ENCODE measurements at regions not wholly inside any gene's neighbourhood (a gene's known extent, or its start where the extent isn't known, plus 50 kb on each side); places are given as distances from the start of the nearest gene placed in this dataset.

DNA sequence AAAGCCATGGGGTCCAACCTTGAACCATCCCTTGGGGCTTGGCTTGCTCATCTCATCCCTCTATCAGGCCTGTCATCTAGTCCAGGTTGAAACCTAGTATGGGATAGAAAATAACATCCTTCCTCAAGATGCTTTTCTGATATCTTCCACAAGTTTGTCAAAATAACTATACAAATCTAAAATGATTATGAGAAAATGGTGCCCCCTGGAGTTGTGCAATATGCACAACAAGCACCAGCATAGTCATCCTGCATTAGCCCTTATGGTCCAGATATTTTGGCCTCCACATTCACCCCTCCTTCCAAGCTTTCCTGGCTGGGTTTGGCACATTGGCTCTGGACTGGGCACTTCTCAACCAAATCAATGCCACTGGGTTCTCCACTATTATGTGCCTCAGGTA, 101.2 kb downstream of the TBX19 start:
- Histone ChIP-seq H3K9me3 (peaks cover 0 to 7% (median 0%) of the 10 kb centered on the region in 3 donors), H3K36me3 (no peaks in the 10 kb centered on the region), H3K4me3 (no peak overlapping the region), H3K27me3 (no peaks in the 10 kb centered on the region), H3K4me1 (no peaks in the 10 kb centered on the region), H3K27ac (no peak overlapping the region)
- TF ChIP-seq, protein P1, sequence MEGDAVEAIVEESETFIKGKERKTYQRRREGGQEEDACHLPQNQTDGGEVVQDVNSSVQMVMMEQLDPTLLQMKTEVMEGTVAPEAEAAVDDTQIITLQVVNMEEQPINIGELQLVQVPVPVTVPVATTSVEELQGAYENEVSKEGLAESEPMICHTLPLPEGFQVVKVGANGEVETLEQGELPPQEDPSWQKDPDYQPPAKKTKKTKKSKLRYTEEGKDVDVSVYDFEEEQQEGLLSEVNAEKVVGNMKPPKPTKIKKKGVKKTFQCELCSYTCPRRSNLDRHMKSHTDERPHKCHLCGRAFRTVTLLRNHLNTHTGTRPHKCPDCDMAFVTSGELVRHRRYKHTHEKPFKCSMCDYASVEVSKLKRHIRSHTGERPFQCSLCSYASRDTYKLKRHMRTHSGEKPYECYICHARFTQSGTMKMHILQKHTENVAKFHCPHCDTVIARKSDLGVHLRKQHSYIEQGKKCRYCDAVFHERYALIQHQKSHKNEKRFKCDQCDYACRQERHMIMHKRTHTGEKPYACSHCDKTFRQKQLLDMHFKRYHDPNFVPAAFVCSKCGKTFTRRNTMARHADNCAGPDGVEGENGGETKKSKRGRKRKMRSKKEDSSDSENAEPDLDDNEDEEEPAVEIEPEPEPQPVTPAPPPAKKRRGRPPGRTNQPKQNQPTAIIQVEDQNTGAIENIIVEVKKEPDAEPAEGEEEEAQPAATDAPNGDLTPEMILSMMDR (IDR thresholded peaks at IDR 0.05) = no peak
- TF ChIP-seq EP300 (IDR thresholded peaks at IDR 0.05) (no peak), POLR2A (IDR thresholded peaks at IDR 0.05) (no peak), POLR2AphosphoS5 (IDR thresholded peaks at IDR 0.05) (no peak)
- ATAC-seq = no peak

DNA sequence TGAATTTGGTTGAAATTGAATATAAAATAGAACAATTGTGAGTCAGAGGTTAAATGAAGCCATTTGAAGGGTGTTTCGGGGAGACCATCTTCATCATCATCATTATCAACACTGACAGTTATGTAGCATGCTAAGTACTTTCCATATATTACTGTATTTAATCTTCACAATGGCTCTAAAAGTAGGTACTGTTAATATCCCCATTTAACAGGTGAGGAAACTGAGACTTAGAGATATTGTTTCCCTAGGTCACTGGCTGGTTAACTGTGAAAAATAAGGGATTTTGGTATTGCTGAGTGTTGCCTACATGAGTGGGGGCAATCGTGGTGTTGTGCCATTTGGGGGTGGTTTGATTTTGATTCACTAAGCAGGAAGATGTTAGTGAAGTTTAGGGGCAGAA, 100.3 kb downstream of the TBX19 start:
- Histone ChIP-seq H3K4me1 (no peaks in the 10 kb centered on the region), H3K9me3 (peaks cover 0 to 7% (median 0%) of the 10 kb centered on the region in 3 donors), H3K4me3 (no peak overlapping the region), H3K36me3 (no peaks in the 10 kb centered on the region), H3K27ac (no peak overlapping the region), H3K27me3 (no peaks in the 10 kb centered on the region)
- no peak for ATAC-seq
- 82 to 85% methylated on average over 2 of the region's 2 CpGs for WGBS, 2 donors (ENCODE audit: low coverage in 1 of 2)
- TF ChIP-seq POLR2AphosphoS5 (IDR thresholded peaks at IDR 0.05) = no peak
- TF ChIP-seq, protein P1 (IDR thresholded peaks at IDR 0.05) = no peak
- TF ChIP-seq POLR2A (IDR thresholded peaks at IDR 0.05) = no peak
- TF ChIP-seq EP300 (IDR thresholded peaks at IDR 0.05) = no peak

DNA sequence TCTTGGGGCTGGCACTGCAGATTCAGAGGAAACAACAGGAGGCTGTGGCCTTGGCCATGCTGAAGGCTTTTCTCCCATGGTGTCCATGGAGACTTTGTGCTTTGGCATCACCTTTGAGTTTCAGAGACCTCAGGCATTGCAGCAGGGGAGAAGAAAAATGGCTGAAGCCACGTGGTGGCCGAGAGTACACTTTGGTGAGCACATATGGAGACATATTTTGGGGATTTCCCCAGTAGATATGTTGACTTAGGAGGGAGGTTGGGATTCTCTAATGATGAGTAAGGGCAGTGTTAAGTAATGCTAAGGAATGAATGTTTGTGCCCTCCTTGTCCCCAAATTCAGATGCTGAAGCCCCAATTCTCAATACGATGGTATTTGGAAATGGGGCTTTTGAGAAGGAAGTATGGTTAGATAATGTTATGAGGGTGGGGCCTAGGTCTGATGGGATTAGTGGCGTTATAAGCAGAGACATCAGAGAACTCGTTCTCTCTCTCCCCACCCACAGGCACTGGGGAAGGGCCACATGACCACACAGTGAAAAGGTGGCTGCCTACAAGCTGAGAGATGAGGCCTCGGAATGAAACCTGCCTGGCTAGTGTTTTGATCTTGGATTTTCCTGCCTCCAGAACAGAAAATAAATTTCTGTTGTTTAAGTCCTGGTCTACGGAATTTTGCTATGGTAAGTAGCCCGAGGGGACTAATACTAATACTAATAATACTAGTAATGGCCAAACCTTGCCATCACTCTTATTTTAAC, 98.6 kb downstream of the TBX19 start:
- no peak for ATAC-seq
- H3K4me3 ChIP-seq = no peak overlapping the region
- H3K4me1 ChIP-seq = no peaks in the 10 kb centered on the region
- H3K27me3 ChIP-seq = no peaks in the 10 kb centered on the region
- TF ChIP-seq EP300 (IDR thresholded peaks at IDR 0.05) (no peak), POLR2A (IDR thresholded peaks at IDR 0.05) (no peak), POLR2AphosphoS5 (IDR thresholded peaks at IDR 0.05) (no peak)
- TF ChIP-seq, protein P1 (IDR thresholded peaks at IDR 0.05) = no peak
- peaks cover 0 to 7% (median 0%) of the 10 kb centered on the region in 3 donors for H3K9me3 ChIP-seq
- H3K36me3 ChIP-seq = no peaks in the 10 kb centered on the region
- no peak overlapping the region for H3K27ac ChIP-seq
- 89 to 94% methylated on average over 6 to 8 of the region's 8 CpGs for WGBS, 2 donors (ENCODE audit: low coverage in 1 of 2)

DNA sequence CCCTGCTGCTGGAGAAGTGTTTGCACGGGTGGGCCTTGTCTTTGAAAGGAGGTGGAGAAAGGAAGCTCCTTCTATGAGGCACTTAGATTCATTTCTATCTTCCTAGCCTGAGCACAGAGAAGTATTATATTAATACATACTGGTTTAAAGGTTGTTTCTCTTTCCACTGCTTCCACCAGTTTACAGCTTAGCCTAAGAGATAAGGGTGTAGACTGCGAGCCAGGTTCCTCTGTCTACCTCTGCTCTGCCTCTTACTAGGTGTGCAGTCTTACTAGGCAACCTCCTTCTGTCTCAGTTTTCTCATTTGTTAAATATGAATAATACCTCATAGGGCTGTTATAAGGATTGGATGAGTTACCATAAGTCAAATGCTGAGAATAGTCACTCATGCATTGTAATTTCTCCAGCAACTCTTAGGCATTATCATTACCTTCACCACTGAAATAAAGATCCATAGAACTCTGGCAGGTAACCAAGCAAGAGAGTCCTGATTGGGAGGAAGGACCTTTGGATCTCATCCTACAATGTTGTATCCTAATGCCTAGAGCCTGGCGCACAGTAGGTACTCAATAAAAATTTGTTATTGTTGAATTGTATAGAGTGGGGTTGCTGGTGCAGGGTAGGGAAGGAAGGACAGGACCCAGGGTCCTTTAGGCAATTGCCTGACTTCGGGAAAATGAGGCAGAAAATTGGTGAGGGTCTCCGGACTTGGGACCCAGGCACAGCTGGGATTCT, 95.1 kb downstream of the TBX19 start:
- Histone ChIP-seq H3K27me3 (no peaks in the 10 kb centered on the region), H3K36me3 (no peaks in the 10 kb centered on the region), H3K27ac (no peak overlapping the region), H3K9me3 (peaks cover 0 to 7% (median 0%) of the 10 kb centered on the region in 3 donors), H3K4me3 (no peak overlapping the region), H3K4me1 (no peaks in the 10 kb centered on the region)
- WGBS, 2 donors (ENCODE audit: low coverage in 1 of 2) = 75 to 95% methylated on average over 4 to 5 of the region's 5 CpGs
- no peak for ATAC-seq
- TF ChIP-seq, protein P1 (IDR thresholded peaks at IDR 0.05) = no peak
- TF ChIP-seq POLR2AphosphoS5 (IDR thresholded peaks at IDR 0.05) (no peak), POLR2A (IDR thresholded peaks at IDR 0.05) (no peak), EP300 (IDR thresholded peaks at IDR 0.05) (no peak)

Data from gastroesophageal sphincter (tissue), 4 donors.